Bronchial epithelial cell (primary cell): ENCODE measurements at regions not wholly inside any gene's neighbourhood (a gene's known extent, or its start where the extent isn't known, plus 50 kb on each side); places are given as distances from the start of the nearest gene placed in this dataset.

Experiments
- DNase-seq: peaks from one replicate; pipeline ENCODE4 v3.0.0-alpha.2; 2010; ENCODE audit warnings: low read depth
- FAIRE-seq: peaks from 2 replicates; lab custom pipeline; 2011; peaks lifted over from hg19 to GRCh38; lab: Jason Lieb, UNC
- H3K27me3 ChIP-seq: 2 replicates; pipeline ENCODE4 v1.5.1; 2011; ENCODE audit warnings: low read length; ENCODE audit not compliant: control insufficient read depth, insufficient read depth
- H3K36me3 ChIP-seq: 2 replicates; pipeline ENCODE4 v1.5.1; 2011; ENCODE audit warnings: low read length; ENCODE audit not compliant: control insufficient read depth, insufficient read depth
- H3K4me3 ChIP-seq: 2 replicates; pipeline ENCODE4 v1.5.1; 2011; ENCODE audit warnings: mild to moderate bottlenecking, low read depth, low read length, control low read depth
- CTCF ChIP-seq: IDR thresholded peaks from 2 replicates; pipeline ENCODE4 v1.5.1; 2011; ENCODE audit warnings: mild to moderate bottlenecking, moderate library complexity, low read length, control low read depth, inconsistent platforms; ENCODE audit not compliant: insufficient read depth, severe bottlenecking

DNA sequence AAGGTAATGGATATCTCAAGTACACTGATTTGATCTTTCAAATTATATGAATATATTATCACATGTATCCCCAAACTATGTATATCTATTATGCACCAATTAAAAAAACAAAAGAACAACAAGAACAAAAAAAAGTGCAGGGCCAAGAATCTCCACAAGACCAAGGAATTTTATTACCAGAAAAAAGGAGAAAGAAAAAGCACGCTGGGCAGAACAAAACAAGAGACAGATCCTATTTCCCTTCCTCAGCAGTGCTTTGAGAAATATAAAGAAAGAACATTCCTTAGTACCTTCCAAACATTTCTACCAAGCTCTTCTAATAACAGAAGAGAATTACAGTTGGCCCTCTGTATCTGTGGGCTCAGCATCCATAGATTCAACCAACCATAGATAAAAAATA lies 144.7 kb upstream of the CREB1 start:
- H3K27me3 ChIP-seq: no peaks in the 10 kb centered on the region
- no peak for TF ChIP-seq CTCF
- H3K36me3 ChIP-seq: no peaks in the 10 kb centered on the region
- no peak overlapping the region for H3K4me3 ChIP-seq
- no peak for FAIRE-seq
- DNase-seq: no peak

DNA sequence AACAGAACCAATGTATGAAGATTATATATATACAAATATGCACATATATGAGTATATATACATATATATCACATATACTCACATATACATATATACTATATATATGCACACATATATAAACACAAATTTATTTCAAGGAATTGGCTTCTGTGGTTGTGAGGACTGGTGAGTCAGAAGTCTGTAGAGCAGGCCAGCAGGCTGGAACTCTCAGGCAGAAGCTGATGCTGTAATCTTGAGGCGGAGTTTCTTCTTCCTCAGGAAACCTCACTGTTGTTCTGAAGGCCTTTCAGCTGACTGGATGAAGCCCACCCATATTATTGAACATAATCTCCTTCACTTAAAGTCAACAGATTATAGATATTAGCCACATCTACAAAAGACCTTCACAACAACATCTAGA lies 143.9 kb upstream of the CREB1 start:
- H3K4me3 ChIP-seq: no peak overlapping the region
- peak; percentile 69 for DNase-seq
- no peaks in the 10 kb centered on the region for H3K36me3 ChIP-seq
- H3K27me3 ChIP-seq: no peaks in the 10 kb centered on the region
- no peak for TF ChIP-seq CTCF
- FAIRE-seq: no peak

DNA sequence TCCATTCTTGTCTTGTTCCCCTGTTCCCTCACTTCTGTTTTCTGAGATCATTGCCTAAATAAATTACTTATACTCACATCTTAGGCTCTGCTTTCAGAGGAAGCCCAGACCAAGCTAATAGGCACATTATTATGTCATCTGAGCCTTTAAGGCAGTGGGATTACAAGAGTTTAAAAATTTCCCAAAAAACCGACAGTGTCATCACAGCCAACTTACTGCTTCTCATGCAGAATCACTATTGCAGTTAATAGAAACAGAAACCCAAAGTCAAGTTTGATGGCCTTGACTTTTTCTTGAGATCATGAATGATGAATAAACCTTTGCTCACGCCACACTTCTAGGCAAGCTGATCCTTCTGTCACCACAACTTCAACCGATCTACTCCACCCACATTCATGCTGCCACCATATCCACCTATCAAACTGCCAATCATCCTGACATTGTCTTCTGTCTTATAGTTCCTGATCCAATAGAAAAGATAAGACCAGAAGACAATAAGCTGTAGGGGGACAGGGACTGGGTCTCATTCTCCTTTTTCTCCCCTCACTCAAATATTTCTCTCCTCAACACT lies 142.7 kb upstream of the CREB1 start:
- peak; percentile 62 for FAIRE-seq
- H3K36me3 ChIP-seq: no peaks in the 10 kb centered on the region
- TF ChIP-seq CTCF: no peak
- H3K27me3 ChIP-seq: no peaks in the 10 kb centered on the region
- H3K4me3 ChIP-seq: no peak overlapping the region
- DNase-seq: no peak

DNA sequence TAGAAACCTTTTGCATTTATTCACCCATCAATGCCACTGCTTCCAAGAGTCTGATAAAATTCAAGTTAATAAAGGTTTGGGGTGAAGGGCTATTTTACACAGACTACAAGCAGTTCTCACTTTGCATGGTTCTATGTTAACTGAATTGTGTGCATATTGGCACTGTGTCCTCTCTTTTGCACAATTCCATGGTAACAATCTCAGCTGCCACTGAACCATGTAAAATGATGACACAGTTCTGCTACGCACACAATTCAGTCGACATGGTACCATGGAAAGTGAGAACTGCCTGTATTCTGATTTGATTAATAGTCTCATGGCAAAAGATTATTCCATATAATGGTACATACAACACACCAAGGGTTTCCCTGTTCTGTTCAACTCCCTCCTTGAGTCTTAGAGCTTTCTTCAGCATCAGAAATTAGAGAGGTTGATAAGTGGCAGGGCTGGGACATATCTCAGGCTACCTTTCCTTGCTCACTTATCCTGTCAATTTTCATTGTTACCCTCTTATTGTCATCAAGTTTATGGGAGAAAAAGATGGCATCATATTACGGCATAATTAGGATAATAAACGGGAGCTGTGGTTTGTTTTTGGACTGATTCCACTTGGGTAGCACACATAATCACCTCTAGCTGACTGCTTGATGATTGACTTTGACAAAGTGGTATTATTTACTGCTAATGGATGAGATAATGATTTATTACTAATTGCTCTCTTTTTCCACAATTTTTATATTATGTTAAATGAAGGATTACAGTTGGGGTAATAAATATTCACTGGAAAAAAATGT lies 139.3 kb upstream of the CREB1 start:
- no peak for FAIRE-seq
- Histone ChIP-seq H3K27me3 (no peaks in the 10 kb centered on the region), H3K4me3 (no peak overlapping the region), H3K36me3 (no peaks in the 10 kb centered on the region)
- DNase-seq: no peak
- no peak for TF ChIP-seq CTCF

GRCh38 chr2:207394203-207394781 lies 135.5 kb upstream of the CREB1 start:
- Histone ChIP-seq H3K4me3 (no peak overlapping the region), H3K27me3 (no peaks in the 10 kb centered on the region), H3K36me3 (no peaks in the 10 kb centered on the region)
- FAIRE-seq (no peak), DNase-seq (peak; percentile 89)
- TF ChIP-seq CTCF: no peak
